AG04449 (cell line): ENCODE measurements at regions not wholly inside any gene's neighbourhood (a gene's known extent, or its start where the extent isn't known, plus 50 kb on each side); places are given as distances from the start of the nearest gene placed in this dataset.

Experiments
- CTCF ChIA-PET: fragments of 350-600 bp; formaldehyde crosslinking; extraction: SDS; loops from one replicate; lab custom pipeline; 2021; ENCODE audit warnings: antibody characterized with exemption; lab: Yijun Ruan, JAX
- POLR2A ChIA-PET: fragments of 400-600, 350-600 bp; formaldehyde crosslinking; extraction: SDS; loops from one replicate; lab custom pipeline; 2020; ENCODE audit warnings: antibody characterized with exemption, inconsistent platforms; lab: Yijun Ruan, JAX
- DNase-seq: peaks from one replicate; pipeline ENCODE4 v3.0.0-alpha.2; 2010; ENCODE audit warnings: low read depth, low spot score
- H3K4me3 ChIP-seq: 2 replicates; pipeline ENCODE4 v1.5.1; 2011; ENCODE audit warnings: low read depth, mild to moderate bottlenecking, control low read depth, low read length
- CTCF ChIP-seq: IDR thresholded peaks from one replicate; pipeline ENCODE4 v1.5.1; 2011; ENCODE audit warnings: mild to moderate bottlenecking, moderate library complexity, low read length, control low read depth, inconsistent platforms; ENCODE audit not compliant: insufficient read depth; ENCODE audit errors: missing control alignments

- DNase-seq, result no peak
- CTCF ChIA-PET, result no interaction called here
- POLR2A ChIA-PET, result no interaction called here
- H3K4me3 ChIP-seq, result no peak overlapping the region
- no peak for TF ChIP-seq CTCF
Measured at GRCh38 chr4:108382751-108383150, 214.0 kb upstream of the LEF1 start.

- POLR2A ChIA-PET, result no interaction called here
- no peak overlapping the region for H3K4me3 ChIP-seq
- CTCF ChIA-PET, result no interaction called here
- no peak for DNase-seq
- TF ChIP-seq CTCF, result no peak
Measured at GRCh38 chr4:108378164-108378563, 209.4 kb upstream of the LEF1 start.

DNA sequence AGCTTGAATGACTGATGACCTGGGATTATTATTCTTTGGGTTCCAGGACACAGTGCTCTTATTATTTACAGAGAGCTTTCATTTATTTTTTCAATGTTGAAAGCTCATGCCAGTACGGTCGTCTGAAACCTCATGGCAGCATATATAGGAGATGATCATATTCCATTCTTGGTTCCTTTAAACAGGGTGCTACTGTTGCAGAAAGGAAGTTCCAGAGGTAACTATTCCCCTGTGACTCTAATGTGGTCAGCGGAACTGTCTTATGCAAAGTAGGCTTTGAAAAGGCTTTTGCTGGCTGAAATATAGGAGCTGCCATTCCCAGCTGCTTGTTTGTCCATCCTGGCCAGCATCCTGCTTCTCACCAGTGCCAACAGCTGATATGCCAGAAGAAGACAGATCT is 208.3 kb upstream of the LEF1 start:
- POLR2A ChIA-PET, result no interaction called here
- H3K4me3 ChIP-seq, result no peak overlapping the region
- CTCF ChIA-PET, result no interaction called here
- DNase-seq, result no peak
- TF ChIP-seq CTCF, result no peak

DNA sequence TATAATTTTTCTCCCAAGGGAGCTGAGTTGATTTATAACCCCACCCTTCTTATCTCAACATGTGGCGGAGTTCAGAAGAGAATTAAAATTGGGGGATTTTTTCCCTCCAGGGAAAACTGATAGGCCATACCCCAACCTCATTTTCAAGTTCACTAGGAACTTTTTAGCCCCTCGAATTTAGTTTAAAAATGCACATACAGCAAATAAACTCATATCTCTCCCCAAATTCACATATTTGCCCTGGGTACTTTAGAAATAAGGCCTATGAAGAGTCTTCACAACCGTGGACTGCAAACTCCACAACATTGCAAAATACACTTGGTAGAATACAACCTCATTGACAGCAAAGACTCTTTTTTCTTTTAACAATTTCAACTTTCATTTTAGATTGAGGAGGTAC is 206.7 kb upstream of the LEF1 start:
- ChIA-PET CTCF (no interaction called here), POLR2A (no interaction called here)
- no peak for TF ChIP-seq CTCF
- H3K4me3 ChIP-seq, result no peak overlapping the region
- no peak for DNase-seq

- ChIA-PET CTCF (no interaction called here), POLR2A (no interaction called here)
- no peak for TF ChIP-seq CTCF
- no peak overlapping the region for H3K4me3 ChIP-seq
- DNase-seq, result no peak
Measured at GRCh38 chr4:108372681-108373080, 203.9 kb upstream of the LEF1 start.

- DNase-seq, result no peak
- ChIA-PET CTCF (interaction anchor here (0.6 kb wide), 1 partner anchor 342 kb away, joined by 4 read pairs; no protein-coding TSS in a partner anchor), POLR2A (no interaction called here)
- no peak for TF ChIP-seq CTCF
- H3K4me3 ChIP-seq, result no peak overlapping the region
Measured at GRCh38 chr4:108371282-108371681, 202.6 kb upstream of the LEF1 start.
